Stimulated activated CD4-positive, alpha-beta T cell treated with anti-CD3 and anti-CD28 coated beads, Interleukin-2, amount 100 ng/mL, for 4 hours (primary cell): ENCODE measurements at regions not wholly inside any gene's neighbourhood (a gene's known extent, or its start where the extent isn't known, plus 50 kb on each side); places are given as distances from the start of the nearest gene placed in this dataset.
"Not testable (repeated sequence)": the region's sequence is repeated elsewhere in the genome, so short reads cannot be mapped to it uniquely, and the experiment has no call there.

Source experiments
- DNase-seq: peaks from one replicate; pipeline ENCODE4 v3.0.0-alpha.2; 2020; ENCODE audit warnings: low read depth

- DNase-seq: no peak
Observed at GRCh38 chr10:111593578-111593977, 516.7 kb downstream of the ADRA2A start.

DNA sequence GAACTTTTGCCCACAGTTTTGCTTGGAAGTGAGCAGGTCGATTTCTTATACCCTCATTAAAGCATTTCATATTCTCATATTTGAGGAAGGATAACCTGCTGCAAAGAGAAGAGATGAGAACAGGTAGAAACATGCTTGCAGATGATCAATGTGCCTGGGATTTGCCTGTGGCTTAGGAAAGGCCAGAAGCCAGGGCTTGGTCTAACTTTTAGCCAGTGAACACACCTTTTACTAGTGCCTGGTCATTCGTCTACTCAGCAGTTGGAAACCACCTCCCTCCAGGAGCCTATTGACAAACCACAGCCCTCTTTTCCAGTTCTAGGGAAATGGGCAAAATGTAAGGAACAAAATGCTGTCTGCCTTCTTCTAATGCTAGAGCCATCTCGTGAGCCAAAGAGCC lies 518.3 kb downstream of the ADRA2A start:
- no peak for DNase-seq

GRCh38 chr10:111598433-111599059 lies 521.7 kb downstream of the ADRA2A start:
- DNase-seq: peak; percentile 13

- no peak for DNase-seq
Observed at GRCh38 chr10:111599943-111600342, 523.1 kb downstream of the ADRA2A start.

DNA sequence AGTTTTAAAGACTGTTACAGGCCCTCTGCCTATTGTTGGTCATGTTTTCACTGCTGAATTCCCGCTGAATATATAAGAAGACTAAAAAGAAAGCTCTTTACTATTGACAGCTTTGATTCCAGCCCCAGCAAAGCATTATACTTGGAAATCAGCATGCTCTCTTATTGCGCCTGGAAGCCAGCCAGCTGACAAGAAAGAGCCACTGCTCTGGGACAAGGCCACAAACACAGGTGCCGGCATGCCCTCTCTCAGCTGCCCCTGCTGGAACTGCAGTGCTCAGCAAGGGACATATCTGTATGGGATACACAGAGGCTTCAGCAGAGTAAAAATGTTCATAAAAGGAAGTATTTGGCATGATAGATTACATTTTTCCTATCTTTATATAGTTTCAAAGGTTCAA lies 523.9 kb downstream of the ADRA2A start:
- DNase-seq: no peak

DNA sequence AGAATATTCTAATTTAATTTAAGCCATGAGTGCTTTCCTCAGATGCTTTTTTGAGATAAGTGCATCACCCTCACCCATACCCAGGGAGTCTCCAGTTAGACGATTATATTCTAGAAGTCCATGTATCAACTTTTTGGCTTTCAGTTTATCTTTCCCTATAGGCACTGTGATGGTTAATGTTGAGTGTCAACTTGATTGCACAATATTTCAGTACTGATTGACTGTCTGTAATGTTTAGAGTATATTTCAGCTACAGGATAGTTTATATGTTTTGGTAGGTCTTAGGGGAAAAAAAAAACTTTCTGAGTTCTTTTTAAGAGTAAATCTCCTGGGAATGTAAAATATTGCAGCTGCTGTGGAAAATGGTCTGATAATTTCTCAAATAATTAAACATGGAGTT lies 535.4 kb downstream of the ADRA2A start:
- DNase-seq: no peak

DNA sequence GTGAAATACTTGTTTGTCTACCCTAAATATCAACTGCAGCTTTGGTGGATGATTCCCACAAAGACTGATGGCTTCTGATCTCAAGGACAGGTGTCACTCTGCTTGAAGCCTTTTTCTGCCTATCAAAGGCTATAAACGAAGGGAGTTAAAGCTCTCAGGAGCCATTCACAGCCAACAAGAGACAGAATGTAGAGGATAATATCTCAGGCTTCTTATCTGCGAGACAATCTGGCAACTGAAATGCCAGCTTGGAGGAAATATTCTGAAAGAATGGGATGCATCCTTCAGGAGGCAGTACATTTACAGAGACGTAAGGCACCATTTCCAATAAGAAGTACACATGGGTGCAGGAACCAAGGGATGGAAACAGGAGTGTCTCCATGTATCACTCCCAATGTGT lies 549.4 kb downstream of the GPAM start:
- DNase-seq: no peak

DNA sequence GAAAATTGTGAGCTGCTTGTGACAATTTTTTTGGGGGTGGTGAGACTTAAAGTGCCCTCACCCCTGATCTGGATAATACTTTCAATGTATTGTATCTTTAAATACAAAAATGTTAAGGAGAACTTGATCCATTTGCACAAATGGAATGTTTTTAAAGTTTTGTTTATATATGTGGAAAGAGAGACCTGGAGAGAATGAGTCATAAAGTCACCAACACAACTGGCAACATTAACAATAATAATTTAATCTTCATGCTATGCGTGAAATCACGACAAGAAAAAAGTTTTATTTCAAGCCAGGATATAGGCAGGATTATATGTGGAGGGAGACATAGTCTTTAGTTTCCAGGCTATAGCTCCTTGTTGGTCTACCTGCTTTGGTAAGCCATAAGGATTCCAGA lies 537.5 kb downstream of the GPAM start:
- DNase-seq: no peak

DNA sequence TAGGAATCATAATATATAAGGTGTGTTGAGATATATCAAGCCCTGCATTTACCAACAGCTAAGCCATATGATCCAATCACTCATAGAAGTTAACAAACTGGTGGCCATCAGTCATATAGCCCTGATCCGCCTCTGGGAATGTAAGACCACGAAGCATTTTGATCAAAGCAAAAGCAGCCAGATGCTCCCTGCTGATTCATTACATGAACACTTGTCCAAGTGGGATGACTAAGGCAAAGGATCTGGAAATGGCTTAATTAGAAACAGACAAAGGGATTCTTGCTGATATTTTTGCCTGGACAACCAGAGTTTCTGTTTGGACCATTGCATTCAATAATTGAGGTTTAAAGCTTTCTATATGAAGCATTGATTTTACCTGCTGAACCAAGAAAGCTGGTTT lies 535.5 kb downstream of the GPAM start:
- no peak for DNase-seq

GRCh38 chr10:111649080-111649479 lies 534.5 kb downstream of the GPAM start:
- not testable (repeated sequence) for DNase-seq

DNA sequence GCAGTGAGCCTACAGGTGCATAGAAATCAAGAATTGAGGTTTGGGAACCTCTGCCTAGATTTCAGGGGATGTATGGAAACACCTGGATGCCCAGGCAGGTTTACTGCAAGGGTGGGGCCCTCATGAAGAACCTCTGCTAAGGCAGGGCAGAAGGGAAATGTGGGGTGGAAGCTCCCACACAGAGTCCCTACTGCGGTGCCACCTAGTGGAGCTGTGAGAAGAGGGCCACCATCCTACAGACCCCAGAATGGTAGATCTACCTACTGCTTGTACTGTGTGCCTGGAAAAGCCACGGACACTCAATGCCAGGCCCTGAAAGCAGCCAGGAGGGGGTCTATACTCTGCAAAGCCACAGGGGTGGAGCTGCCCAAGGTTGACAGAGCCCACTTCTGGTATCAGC lies 533.5 kb downstream of the GPAM start:
- no peak for DNase-seq

GRCh38 chr10:111656066-111656465 lies 527.5 kb downstream of the GPAM start:
- DNase-seq: no peak

- DNase-seq: no peak
Observed at GRCh38 chr10:111677759-111678158, 505.8 kb downstream of the GPAM start.

- no peak for DNase-seq
Observed at GRCh38 chr10:111686796-111687195, 496.8 kb downstream of the GPAM start.

- no peak for DNase-seq
Observed at GRCh38 chr10:111698711-111699110, 484.9 kb downstream of the GPAM start.

DNA sequence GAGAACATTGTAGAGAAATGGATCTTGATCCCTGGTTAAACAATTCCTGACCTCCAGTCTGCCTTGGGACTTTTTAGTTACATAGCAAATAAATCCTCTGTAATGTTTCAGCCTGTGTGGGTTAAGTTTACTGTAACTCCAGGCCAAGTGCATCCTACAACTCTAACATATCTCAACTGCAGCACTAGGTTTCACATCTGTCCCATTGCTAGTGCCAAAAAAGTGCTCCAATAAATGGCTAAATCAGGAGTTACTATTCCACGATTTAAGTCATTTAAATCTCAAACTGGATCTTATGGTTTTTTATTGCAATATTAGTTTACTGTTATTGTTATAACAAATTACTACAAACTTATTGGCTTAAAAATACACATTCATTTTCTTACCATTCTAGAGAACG lies 479.6 kb downstream of the GPAM start:
- no peak for DNase-seq

GRCh38 chr10:111705021-111705420 lies 478.5 kb downstream of the GPAM start:
- no peak for DNase-seq

- DNase-seq: no peak
Observed at GRCh38 chr10:111706331-111706730, 477.2 kb downstream of the GPAM start.

- DNase-seq: no peak
Observed at GRCh38 chr10:111707076-111707475, 476.5 kb downstream of the GPAM start.

DNA sequence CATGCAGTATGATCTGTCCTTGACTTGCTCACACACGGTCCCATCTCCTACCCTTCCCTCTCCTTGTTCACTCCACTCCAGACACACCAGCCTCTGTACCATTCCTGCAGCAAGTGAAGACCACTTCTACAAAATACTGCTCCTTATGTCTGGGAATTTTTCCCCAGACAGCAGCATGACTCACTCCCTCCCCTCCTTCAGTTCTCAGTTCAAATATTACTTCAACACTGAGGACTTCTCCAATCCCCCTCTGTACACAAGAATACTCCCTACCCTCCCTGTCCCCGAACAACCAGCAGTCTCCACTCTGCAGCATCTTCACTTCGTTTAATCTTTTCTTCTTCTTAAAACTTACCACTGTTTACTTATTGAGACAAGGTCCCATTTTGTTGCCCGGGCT lies 474.0 kb downstream of the GPAM start:
- no peak for DNase-seq

DNA sequence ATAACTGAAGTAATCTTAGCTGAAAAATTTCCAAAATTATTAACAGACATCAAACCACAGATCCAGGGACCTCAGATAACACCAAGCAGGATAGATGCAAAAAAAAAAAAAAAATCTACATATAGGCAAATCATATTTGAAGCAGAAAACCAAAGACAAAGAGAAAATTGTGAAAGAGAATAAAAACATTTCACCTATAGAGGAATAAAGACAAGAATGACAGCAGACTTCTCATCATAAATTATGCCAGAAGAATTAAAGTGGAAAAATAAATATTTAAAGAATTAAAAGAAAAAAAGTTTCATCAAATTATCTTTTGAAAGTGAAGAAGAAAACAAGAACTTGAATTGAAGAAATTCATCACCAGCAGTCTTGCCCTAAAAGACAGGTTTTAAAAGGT lies 467.5 kb downstream of the GPAM start:
- no peak for DNase-seq

DNA sequence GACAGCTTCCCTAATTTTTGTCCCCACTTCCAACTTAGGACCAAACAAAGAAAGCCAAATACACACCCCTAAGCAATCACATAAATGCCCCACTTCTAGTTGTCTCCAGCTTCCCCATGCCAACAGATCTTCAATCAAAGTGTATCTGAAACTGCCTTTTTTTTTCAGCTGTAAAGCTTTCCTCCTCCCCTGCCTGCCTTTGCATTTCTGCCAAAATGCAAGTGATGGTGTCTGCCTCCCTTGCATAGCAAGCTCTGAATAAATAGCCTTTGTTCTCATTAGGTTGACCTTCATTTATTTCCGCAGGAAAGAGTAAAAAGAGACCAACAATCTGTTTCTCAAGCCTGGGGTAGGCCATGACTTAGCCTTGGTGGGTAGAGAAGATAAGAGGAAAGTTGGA lies 459.4 kb downstream of the GPAM start:
- no peak for DNase-seq

DNA sequence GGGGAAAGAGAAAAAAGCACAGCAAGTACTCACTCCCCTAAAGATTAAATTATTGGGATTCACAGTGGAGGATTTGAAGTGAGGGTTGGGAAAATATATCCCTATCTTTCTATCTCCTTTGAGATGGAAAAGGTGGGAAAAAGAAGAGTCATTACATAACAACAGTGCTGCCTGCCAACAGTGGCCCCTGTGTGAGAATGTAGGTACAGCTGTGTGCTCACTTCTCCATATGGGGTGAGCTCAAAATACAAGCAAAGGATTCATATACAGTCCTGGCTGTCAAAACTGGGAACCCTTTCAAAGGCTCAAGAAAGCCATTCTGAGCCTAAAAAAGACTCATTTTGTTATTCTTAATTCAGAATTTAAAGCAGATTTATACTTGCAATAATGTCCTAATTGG lies 458.5 kb downstream of the GPAM start:
- DNase-seq: no peak

GRCh38 chr10:111732166-111732785 lies 451.3 kb downstream of the GPAM start:
- no peak for DNase-seq
